ENCODE measurements at regions not wholly inside any gene's neighbourhood (a gene's known extent, or its start where the extent isn't known, plus 50 kb on each side); places are given as distances from the start of the nearest gene placed in this dataset.

- no peak for TF ChIP-seq CTCF (IDR thresholded peaks at IDR 0.05 in 2 of 3, conservative IDR thresholded peaks at IDR 0.05 in 1 of 3; ENCODE audit: borderline replicate concordance in 1 of 3, insufficient read depth in 1 of 3, low read depth in 2 of 3, low read length in 2 of 3)
These were observed 110.8 kb downstream of the SNX5 start (continued) for GRCh38 chr20:17857639-17858449.

- no peaks in the 10 kb centered on the region for H3K79me2 ChIP-seq (ENCODE audit: insufficient read depth, low read length)
- no peaks in the 10 kb centered on the region for H3K9me2 ChIP-seq (ENCODE audit: insufficient read depth)
- ChIA-PET CTCF (no interaction called here), RAD21 (ENCODE audit: low non-redundant PET in 1 of 2, low total read pairs in 2 of 2, uncharacterized antibody in 2 of 2, unreplicated experiment in 2 of 2) (no interaction called here), POLR2A (interaction anchor here (2.0 kb wide), 1 partner anchor 14 kb away, joined by 5 read pairs; no protein-coding TSS in a partner anchor)
- peaks cover 2 to 4% of the 10 kb centered on the region in 2 experiments; a peak in 1 of 4 replicates for H3K4me1 ChIP-seq (ENCODE audit: control insufficient read depth in 1 of 2, insufficient read depth in 2 of 2, low read length in 2 of 2)
- no peak overlapping the region for H3K9ac ChIP-seq (ENCODE audit: low read length)
- no peak for ATAC-seq
- H2AFZ ChIP-seq (ENCODE audit: low read depth, low read length, poor library complexity, severe bottlenecking) = no peak overlapping the region
- H3K36me3 ChIP-seq (ENCODE audit: control insufficient read depth in 1 of 2, insufficient read depth in 2 of 2, low read length in 2 of 2) = no peaks in the 10 kb centered on the region
- H3K4me2 ChIP-seq (ENCODE audit: low read length) = no peak overlapping the region
- H3K27ac ChIP-seq (ENCODE audit: low read depth, low read length) = no peak overlapping the region
- TF ChIP-seq SRF (IDR thresholded peaks at IDR 0.05; ENCODE audit: low read depth) (no peak), CEBPB (IDR thresholded peaks at IDR 0.05; ENCODE audit: low read depth) (no peak), REST (IDR thresholded peaks at IDR 0.05; ENCODE audit: low read depth) (no peak)
- no peak for DNase-seq (ENCODE audit: low read depth, low spot score)
- H3K27me3 ChIP-seq (ENCODE audit: insufficient read depth, low read length) = no peaks in the 10 kb centered on the region
- intact Hi-C loops (cut with micrococcal nuclease) = no loop called here
- no peaks in the 10 kb centered on the region for H4K20me1 ChIP-seq (ENCODE audit: insufficient read depth)
- BruUV-seq (replicated peaks) = no TSS peak
- H3K9me3 ChIP-seq (ENCODE audit: control insufficient read depth in 1 of 2, insufficient read depth in 1 of 2, low read depth in 1 of 2, low read length in 2 of 2) = no peaks in the 10 kb centered on the region
- H3K4me3 ChIP-seq (replicated peaks in 1 of 2; ENCODE audit: low read depth in 1 of 2, low read length in 2 of 2) = no peak overlapping the region
These were observed 111.6 kb downstream of the SNX5 start for GRCh38 chr20:17856837-17857605.

Data from HCT116 (cell line).